Transverse colon (tissue), 4 donors: ENCODE measurements at regions not wholly inside any gene's neighbourhood (a gene's known extent, or its start where the extent isn't known, plus 50 kb on each side); places are given as distances from the start of the nearest gene placed in this dataset.

Experiments used
- CTCF ChIP-seq, 5 experiments: fragments of 200-600 bp in 3 of 5; fragments of 450-650 bp in 2 of 5; sonication (generic) in 3 of 5; IDR thresholded peaks; 1 replicate in 2 of 5; 2 replicates in 3 of 5; pipeline ENCODE4 v1.5.1; 2016 to 2017; ENCODE audit warnings: antibody characterized with exemption in 5 of 5, inconsistent platforms in 3 of 5, mild to moderate bottlenecking in 2 of 5, moderate library complexity in 1 of 5
- POLR2A ChIP-seq: fragments of 450-650 bp; IDR thresholded peaks from one replicate; pipeline ENCODE4 v1.6.1; 2016; ENCODE audit warnings: antibody characterized with exemption, mild to moderate bottlenecking, moderate library complexity
- POLR2AphosphoS5 ChIP-seq, 3 donors: sonication (generic); formaldehyde crosslinking; IDR thresholded peaks; one replicate each; pipeline ENCODE4 v1.6.1; 2016; ENCODE audit warnings: antibody characterized with exemption in 3 of 3

- TF ChIP-seq CTCF (IDR thresholded peaks at IDR 0.05) (no peak), POLR2A (no peak), POLR2AphosphoS5 (IDR thresholded peaks at IDR 0.05) (no peak)
Observed at GRCh38 chr1:81517987-81518386, 282.7 kb upstream of the ADGRL2 start.
